SJCRH30 (cell line): ENCODE measurements at regions not wholly inside any gene's neighbourhood (a gene's known extent, or its start where the extent isn't known, plus 50 kb on each side); places are given as distances from the start of the nearest gene placed in this dataset.
A peak's percentile ranks its signal among the peaks of the same experiment; 100 is the strongest.
"Not testable (repeated sequence)": the region's sequence is repeated elsewhere in the genome, so short reads cannot be mapped to it uniquely, and the experiment has no call there.

Source experiments
- DNase-seq, 2 experiments: peaks; one replicate each; pipeline ENCODE4 v3.0.0-alpha.2; 2015 to 2020
- H3K27ac ChIP-seq: fragments of 250-450 bp; sonication (Bioruptor Pico); 2 replicates; pipeline ENCODE4 v1.5.1; 2020; ENCODE audit warnings: mild to moderate bottlenecking, moderate library complexity
- H3K27me3 ChIP-seq: fragments of 250-450 bp; sonication (Bioruptor Pico); 2 replicates; pipeline ENCODE4 v1.5.1; 2020; ENCODE audit warnings: mild to moderate bottlenecking, moderate library complexity
- H3K36me3 ChIP-seq: fragments of 250-450 bp; sonication (Bioruptor Pico); 2 replicates; pipeline ENCODE4 v1.5.1; 2020; ENCODE audit warnings: mild to moderate bottlenecking, moderate library complexity
- H3K4me1 ChIP-seq: fragments of 250-450 bp; sonication (Bioruptor Pico); 2 replicates; pipeline ENCODE4 v1.5.1; 2020; ENCODE audit warnings: mild to moderate bottlenecking, moderate library complexity
- H3K4me3 ChIP-seq: fragments of 250-450 bp; sonication (Bioruptor Pico); 2 replicates; pipeline ENCODE4 v1.5.1; 2020; ENCODE audit warnings: mild to moderate bottlenecking, moderate library complexity
- H3K9me3 ChIP-seq: fragments of 250-450 bp; sonication (Bioruptor Pico); replicated peaks from 2 replicates; pipeline ENCODE4 v1.5.1; 2020; ENCODE audit warnings: mild to moderate bottlenecking, moderate library complexity

DNA sequence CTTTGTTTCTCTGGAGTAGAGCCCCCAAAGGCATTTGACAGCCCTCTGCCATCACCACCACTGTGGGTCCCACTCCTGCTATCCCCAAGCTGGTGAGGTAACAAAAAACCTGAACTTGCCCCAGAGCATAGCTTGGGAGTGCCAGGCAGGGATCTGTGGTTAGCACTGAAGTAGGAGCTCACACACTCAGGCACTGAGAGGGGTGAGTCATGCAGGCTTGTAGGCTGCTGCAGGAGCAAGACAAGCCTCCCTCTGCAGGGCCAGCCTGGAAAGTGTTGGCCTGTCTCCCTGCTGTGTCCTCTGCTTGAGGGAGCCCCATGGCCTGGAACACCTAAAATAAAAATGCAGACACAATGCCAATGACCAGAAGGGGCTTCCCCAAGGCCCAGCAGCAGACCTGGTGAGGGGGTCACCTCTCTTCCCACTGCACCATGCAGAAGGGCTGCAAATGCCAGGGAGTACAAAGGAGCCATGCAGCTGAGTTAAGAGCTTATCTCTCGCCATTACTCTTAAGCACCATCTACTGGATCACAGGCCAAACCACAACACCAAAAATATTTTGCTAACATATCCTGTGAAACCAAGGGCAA lies 108.9 kb upstream of the POGK start:
- Histone ChIP-seq H3K27me3 (no peaks in the 10 kb centered on the region), H3K27ac (no peak overlapping the region), H3K36me3 (no peaks in the 10 kb centered on the region), H3K4me1 (no peaks in the 10 kb centered on the region), H3K9me3 (no peaks in the 10 kb centered on the region), H3K4me3 (no peak overlapping the region)
- DNase-seq: peak; percentile 5 to 9

DNA sequence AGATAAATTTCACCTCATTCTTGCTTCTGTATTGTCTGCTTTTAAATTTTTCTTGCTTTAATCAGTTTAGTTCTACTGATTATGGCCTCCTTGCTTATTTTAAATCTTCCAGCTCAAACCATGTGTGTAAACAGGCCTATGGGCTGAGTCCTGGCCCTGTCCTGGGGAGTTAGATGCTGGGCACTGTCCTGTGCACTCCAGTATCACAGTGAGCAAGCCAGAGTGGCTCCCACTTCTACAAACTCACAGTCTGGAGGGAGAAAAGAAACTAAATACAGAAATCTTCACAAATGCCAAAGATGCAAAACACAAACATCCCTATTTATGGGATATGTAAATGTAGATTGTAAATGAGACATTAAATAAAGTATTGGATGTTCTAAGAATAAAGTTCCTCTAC lies 101.1 kb upstream of the POGK start:
- no peak for DNase-seq
- Histone ChIP-seq H3K27me3 (no peaks in the 10 kb centered on the region), H3K4me1 (no peaks in the 10 kb centered on the region), H3K27ac (no peak overlapping the region), H3K36me3 (no peaks in the 10 kb centered on the region), H3K9me3 (no peaks in the 10 kb centered on the region), H3K4me3 (no peak overlapping the region)

DNA sequence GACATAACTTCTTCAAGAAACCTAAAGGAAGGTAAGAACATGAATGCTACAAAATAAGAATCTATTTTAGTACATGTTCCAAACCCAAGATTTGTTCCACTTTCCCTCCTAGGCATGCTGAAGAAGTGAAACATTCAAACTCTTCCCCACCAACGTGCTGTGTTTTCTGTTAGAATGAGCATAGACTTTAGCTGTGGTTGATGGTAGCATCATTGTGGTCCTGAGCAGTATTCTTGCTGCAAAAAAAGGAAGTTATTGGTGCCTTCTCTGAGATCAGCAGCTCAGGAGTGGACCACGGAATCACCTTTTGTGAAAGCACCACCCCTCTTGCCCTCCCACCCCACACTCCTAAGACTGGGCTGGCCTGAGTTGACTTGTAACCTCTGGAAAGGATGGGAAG lies 100.4 kb upstream of the POGK start:
- Histone ChIP-seq H3K9me3 (no peaks in the 10 kb centered on the region), H3K27ac (no peak overlapping the region), H3K27me3 (no peaks in the 10 kb centered on the region), H3K4me3 (no peak overlapping the region), H3K4me1 (no peaks in the 10 kb centered on the region), H3K36me3 (no peaks in the 10 kb centered on the region)
- DNase-seq: no peak

DNA sequence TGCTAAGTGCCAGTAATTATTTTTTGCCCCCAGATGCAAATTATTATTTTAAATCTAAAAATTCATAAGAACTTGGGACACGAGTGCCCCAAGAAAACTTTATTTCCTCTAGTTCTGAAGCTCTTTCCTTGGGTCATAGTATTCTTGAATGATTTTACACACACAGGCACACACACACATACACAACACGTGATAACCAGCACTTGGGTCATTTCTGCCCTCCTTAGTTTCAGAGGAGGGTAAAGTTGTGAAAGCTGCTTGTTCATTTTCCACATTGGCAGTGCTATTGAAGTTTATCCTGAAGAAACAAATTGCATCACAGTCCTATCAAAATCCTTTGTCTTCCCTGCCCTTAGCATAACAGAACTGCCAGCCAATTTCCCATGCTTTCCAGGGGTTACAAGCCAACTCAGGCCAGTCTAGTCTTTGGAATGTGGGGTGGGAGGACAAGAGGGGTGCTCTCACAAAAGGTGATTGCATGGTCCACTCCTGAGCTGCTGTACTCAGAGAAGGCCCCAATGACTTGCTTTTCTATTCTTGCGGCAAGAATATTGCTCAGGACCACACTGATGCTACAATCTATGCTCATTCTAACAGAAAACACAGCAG lies 98.5 kb upstream of the POGK start:
- no peaks in the 10 kb centered on the region for H3K36me3 ChIP-seq
- H3K27me3 ChIP-seq: no peaks in the 10 kb centered on the region
- no peaks in the 10 kb centered on the region; the same call in 1 of the 2 replicates for H3K9me3 ChIP-seq
- no peak overlapping the region for H3K27ac ChIP-seq
- no peak overlapping the region for H3K4me3 ChIP-seq
- no peak for DNase-seq
- H3K4me1 ChIP-seq: no peaks in the 10 kb centered on the region

DNA sequence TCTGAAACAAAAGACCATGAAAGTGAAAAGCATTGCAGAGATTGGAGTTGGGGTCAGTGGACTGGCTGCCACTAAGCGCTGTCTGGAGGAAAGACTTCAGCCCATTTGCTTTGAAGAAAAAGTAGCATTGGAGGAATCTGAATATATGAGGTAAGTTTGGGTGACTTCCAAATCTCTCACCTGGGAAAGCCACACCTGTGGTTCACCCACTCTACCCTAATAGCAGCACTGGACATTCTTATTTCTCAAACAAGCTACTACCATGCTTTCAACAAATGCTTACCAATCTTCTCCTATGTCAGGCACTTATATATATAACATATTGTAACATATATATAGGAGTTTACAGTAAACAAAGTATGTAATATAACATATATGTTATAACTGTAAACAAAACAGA lies 76.0 kb upstream of the POGK start:
- DNase-seq: no peak
- Histone ChIP-seq H3K36me3 (no peaks in the 10 kb centered on the region), H3K4me1 (no peaks in the 10 kb centered on the region), H3K4me3 (no peak overlapping the region), H3K27me3 (no peaks in the 10 kb centered on the region), H3K27ac (no peak overlapping the region), H3K9me3 (no peaks in the 10 kb centered on the region)

DNA sequence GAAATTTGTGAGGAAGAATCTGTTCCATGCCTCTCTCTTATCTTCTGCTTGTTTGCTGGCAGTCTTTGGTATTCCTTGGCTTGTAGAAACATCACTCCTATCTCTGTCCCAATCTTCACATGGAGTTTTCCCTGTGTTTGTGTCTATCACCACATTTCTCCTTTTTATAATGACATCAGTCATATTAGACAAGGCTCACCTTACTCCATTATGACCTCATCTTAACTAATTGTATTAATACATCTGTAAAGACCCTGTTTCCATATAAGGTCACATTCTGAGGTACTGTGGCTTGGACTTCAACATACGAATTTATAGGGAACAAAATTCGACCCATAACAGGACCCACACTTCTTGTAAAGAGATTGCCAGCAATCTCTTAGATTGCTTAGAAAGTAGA lies 72.3 kb upstream of the POGK start:
- H3K4me1 ChIP-seq: no peaks in the 10 kb centered on the region
- no peaks in the 10 kb centered on the region for H3K27me3 ChIP-seq
- no peaks in the 10 kb centered on the region for H3K9me3 ChIP-seq
- no peak for DNase-seq
- no peak overlapping the region for H3K4me3 ChIP-seq
- no peaks in the 10 kb centered on the region for H3K36me3 ChIP-seq
- H3K27ac ChIP-seq: no peak overlapping the region

DNA sequence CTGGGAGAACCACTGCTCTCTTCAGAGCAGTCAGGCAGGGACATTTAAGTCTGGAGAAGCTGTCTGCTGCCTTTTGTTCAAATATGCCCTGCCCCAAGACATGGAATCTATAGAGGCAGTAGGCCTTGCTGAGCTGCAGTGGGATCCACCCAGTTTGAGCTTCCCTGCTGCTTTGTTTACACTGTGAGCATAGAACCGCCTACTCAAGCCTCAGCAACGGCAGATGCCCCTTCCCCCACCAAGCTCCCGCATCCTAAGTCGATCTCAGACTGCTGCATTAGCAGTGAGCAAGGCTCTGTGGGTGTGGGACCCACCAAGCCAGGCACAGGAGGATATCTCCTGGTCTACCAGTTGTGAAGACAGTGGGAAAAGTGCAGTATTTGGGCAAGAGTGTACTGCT lies 54.6 kb upstream of the POGK start:
- not testable (repeated sequence) for H3K36me3 ChIP-seq, DNase-seq, H3K4me3 ChIP-seq, H3K27me3 ChIP-seq, H3K4me1 ChIP-seq, H3K27ac ChIP-seq, H3K9me3 ChIP-seq

DNA sequence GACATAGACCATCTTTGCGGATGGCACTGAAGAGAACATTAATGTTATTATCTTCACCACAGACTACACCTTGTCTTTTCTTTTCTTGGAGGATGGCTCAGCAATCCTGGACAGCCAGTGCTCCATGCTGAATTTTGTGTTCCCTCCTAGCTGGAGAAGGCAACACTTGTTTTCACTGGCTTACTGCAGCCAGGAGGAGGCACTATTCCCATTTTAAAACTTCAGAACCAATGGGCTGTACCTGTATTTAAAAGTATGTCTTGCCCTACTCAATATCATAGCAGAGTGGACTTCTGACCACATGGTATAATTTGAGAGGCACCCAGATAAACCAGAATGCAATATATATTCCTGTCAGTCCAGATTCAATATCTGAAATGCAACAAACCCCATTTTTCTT lies 53.3 kb upstream of the POGK start:
- no peaks in the 10 kb centered on the region for H3K27me3 ChIP-seq
- H3K4me3 ChIP-seq: no peak overlapping the region
- DNase-seq: no peak
- no peaks in the 10 kb centered on the region for H3K9me3 ChIP-seq
- no peaks in the 10 kb centered on the region for H3K36me3 ChIP-seq
- H3K27ac ChIP-seq: no peak overlapping the region
- H3K4me1 ChIP-seq: no peaks in the 10 kb centered on the region

DNA sequence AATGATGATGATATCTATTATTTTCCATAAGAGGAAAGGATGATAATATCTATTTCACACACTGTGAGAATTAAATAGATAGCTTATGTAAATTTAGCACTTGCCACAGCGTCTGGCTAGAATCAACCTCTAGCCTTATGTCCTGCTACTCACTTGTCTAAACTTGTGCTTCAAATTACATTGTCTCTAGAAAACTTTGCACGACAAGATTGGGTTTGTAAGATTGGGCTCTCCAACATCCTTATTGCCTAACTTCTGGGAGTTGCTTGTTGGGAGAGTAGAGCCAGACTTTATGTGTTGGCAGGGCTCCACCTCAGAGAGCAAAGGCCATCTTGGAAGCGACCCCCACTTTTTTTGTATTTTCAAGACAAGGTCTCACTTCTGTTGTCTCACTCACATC lies 50.0 kb upstream of the POGK start:
- no peak overlapping the region for H3K4me3 ChIP-seq
- H3K27me3 ChIP-seq: no peaks in the 10 kb centered on the region
- DNase-seq: no peak
- no peak overlapping the region for H3K27ac ChIP-seq
- H3K9me3 ChIP-seq: no peaks in the 10 kb centered on the region
- H3K36me3 ChIP-seq: no peaks in the 10 kb centered on the region
- H3K4me1 ChIP-seq: no peaks in the 10 kb centered on the region
